NCI-H1092 treated with DMSO at 0.1 percent for 48 hours (cell line): ENCODE measurements at regions not wholly inside any gene's neighbourhood (a gene's known extent, or its start where the extent isn't known, plus 50 kb on each side); places are given as distances from the start of the nearest gene placed in this dataset.

Experiments used
- DNase-seq: peaks from one replicate; lab custom pipeline; 2025; lab: John Stamatoyannopoulos, UW

DNA sequence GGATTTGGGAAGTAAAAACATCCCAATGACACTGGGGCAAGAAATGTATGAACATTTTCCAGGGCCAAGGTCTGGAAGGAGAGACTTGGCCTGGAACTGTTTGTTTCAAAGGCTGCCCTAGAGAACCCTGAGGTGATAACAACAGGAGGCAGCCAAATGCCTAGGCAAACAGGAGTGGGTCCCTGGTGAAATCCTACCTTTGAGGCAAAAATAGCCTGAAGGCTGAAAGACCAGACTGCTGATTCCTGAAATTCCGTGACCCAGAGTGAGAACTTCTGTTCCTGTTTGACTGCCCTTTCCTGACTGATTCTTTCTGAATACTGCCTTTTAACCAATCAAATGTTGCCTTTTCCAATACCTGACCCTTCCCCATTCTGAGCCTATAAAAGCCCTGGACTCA lies 196.4 kb downstream of the NSUN3 start:
- no peak for DNase-seq

DNA sequence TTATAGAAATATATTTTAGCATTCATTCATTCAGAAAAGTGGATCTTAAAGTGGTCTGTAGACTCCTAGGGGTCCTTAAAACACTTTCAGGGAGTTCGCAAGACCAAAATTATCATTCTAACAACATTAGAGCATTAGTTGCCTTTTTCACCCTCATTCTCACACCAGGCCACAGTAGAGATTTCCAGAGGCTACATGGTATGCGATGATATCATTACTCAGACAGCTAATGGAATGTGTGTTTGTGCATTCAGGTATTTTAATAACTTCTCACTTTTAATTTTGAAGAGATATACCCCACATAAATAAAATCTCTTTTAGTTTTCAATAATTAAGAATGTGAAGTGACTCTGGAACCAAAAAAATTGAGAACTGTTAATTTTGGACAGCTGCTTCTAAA lies 206.9 kb downstream of the NSUN3 start:
- no peak for DNase-seq

DNA sequence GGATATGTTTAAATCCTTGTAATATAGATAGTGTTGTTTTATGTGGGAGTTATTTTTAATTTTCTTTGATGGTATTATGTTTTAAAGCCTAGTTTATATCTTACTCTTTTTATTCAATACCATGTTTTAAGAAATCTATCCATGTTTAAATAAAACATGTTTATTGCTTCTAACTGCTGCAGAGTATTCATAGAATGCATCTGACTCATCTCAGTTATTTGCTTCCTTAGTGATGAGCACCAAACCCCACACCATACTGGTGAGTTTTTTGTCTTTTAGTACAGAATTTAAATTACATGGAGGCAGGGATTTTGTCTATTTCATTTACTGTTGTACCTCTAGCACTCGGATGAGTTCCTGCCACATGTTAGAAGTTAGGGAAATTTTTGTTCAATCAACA lies 209.2 kb downstream of the NSUN3 start:
- no peak for DNase-seq

DNA sequence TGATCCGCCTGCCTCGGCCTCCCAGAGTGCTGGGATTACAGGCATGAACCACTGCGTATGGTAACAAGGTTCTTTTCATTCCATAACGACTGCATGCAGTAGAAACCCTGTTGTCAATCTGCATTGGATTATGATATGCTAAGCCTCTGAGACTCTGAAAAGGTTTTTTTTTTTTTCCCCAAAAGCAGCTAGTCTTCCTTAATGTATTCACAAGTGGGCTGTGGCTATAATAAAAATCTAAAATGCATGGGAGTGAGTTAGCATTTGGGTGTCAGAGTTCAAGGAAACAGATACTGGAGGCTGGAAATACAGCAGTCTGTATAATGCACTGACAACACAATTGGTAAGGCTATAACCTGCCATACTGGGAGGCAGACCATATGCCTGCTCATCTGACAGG lies 218.1 kb downstream of the NSUN3 start:
- DNase-seq = no peak

DNA sequence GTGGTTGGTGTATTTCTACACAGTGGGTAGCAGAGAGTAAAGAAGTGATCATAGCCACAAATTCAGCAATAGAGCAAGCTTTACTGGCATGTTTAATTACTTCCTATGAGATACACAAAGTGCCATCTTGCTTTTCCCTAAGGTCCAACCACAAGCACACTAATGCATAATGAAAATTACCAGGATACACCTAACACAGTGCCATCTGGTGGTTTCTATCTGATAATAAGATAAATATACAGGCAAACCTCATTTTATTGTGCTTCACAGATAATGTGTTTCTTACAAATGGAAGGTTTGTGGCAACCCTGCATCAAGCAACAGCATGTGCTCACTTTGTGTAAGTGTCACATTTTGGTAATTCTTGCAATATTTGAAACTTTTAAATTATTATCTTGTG lies 223.0 kb downstream of the NSUN3 start:
- DNase-seq = no peak

DNA sequence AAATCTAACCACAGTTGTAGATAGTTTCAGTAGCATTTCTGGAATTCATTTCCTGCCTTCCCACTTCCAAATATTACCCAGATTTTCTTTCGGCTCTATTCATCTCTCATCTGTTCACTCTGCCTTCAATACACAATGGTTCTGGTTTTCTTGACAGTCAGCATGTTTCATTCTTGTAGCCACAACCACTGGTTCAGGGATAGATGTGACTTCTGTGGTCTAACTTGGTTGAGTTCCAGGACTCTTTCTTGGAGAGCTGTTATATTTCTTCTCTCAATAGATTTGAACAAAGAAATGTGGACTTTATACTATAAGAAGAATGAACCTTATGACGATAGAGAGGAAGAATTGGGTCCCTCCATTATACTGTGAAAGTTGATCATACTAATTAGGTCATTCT lies 228.8 kb downstream of the NSUN3 start:
- DNase-seq = no peak

GRCh38 chr3:94292151-94292550 lies 229.3 kb downstream of the NSUN3 start:
- DNase-seq = no peak

GRCh38 chr3:94293793-94294195 lies 230.9 kb downstream of the NSUN3 start:
- DNase-seq = no peak

- DNase-seq = no peak
These were observed 231.9 kb downstream of the NSUN3 start for GRCh38 chr3:94294806-94295205.

DNA sequence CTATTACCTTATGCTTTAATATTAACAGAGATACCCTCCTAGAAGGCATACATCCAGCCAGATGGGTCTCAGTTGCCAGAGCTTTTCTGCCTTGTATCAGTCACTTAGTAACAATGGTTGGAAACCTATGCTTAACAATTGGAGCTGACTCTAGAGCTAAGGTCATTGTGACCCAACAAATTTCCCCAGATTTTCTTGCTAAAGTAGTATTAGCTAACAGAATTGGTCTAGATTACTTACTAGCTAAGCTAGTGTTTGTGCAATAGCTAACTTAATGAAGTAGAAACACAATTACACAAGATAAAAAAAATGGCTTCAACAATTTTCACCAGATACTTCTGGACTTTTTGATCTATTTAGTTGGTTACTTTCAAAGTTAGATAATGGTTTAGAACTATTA lies 236.9 kb downstream of the NSUN3 start:
- no peak for DNase-seq

- no peak for DNase-seq
These were observed 238.5 kb downstream of the NSUN3 start for GRCh38 chr3:94301366-94301765.

DNA sequence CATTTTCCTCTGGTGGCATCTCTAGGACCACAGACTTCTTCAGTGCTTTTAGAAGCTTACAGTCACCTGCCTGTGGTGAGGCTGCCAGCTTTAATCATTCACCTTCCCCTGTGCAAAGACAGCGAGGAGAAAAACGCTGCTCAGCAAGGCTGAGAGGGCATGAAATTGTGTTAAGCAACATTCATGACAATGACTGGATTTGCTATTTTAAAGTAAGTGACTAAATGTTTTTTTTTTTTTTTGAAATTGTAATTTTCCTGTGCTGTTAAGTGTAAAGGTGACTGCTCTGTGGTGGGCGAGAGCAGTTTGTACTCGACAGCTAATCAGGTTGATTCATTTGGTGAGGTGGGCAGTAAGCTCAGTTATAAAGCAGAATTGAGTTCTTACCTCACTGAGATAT lies 240.4 kb downstream of the NSUN3 start:
- DNase-seq = no peak

- DNase-seq = no peak
These were observed 241.0 kb downstream of the NSUN3 start for GRCh38 chr3:94303897-94304296.

GRCh38 chr3:94304954-94305353 lies 242.1 kb downstream of the NSUN3 start:
- no peak for DNase-seq

GRCh38 chr3:94305835-94306611 lies 243.2 kb downstream of the NSUN3 start:
- DNase-seq = no peak

GRCh38 chr3:94307588-94307987 lies 244.7 kb downstream of the NSUN3 start:
- DNase-seq = no peak

DNA sequence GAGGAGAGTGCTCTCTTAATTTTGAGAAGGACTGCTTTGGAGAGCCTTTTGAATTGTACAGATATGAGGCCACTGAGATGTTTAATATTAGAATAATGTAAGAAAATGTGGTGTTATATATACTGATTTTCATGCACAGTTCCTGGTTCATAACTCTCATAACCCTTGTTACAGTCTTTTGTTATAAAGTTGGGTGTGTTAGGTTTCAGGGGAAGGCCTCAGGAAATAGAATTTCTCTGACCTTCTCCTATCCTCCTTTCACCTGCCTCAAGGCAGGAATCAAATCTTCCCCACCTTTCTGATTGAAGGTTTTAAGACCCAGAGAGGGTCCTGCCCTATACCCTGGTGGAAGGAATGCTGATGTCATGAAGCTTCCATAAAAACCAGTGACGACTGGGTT lies 245.9 kb downstream of the NSUN3 start:
- DNase-seq = no peak

DNA sequence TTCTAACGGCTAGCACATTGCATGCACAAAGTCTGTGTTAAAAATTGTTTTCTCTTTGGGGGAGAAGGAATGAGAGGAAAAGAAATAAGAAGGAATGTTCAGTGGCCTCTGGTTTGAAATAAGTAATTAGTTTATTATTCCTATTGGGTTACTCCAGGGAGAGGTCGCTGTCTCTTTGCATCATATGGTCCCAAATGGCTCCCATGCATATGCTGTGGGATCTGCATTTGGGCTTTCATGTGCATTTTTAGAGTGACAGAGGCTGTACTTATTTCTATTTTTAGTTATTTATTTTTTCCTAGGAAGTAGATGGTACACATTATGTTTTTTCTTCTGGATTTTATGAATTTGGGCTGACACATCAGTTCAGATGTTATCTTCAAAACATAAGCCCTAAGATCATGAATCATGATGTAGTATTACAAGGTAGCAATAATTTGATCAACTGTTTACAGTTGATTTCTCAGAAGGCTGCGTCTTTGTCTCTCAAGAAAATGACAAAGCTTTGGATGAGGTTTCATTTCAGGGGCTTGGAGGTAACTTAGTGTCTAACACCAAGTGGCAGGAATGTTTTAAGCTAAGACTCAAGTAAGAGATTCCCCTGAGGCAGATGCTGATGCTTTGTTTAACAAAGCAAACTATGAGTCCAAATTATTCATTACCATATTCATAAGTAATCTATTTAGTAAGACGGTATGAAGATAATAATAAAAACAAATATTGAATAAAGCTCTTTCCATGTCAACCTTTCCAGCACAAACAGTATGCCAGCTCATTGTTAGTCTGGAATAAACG lies 247.7 kb downstream of the NSUN3 start:
- DNase-seq = no peak

DNA sequence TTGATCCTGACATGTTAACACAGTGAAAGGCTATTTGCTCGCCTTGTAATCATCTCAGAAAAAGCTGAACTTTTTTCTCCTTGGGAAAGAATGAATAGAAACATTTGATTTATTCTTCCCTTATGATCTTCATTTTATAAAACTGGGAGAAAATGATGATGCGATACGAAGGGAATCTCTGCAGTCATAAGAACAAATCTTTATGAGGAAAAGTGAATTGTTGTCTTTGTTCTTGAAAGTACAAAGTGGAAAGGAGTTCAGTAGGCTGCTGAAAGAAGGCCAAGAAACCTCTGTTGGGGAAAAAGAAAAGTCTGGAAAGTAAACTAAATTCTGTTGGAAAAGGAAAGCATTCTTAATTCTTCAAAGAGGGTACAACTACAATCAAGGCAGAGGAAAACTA lies 248.8 kb downstream of the NSUN3 start:
- no peak for DNase-seq

- no peak for DNase-seq
These were observed 251.5 kb downstream of the NSUN3 start for GRCh38 chr3:94314218-94314883.

GRCh38 chr3:94317017-94317416 lies 254.2 kb downstream of the NSUN3 start:
- DNase-seq = no peak

DNA sequence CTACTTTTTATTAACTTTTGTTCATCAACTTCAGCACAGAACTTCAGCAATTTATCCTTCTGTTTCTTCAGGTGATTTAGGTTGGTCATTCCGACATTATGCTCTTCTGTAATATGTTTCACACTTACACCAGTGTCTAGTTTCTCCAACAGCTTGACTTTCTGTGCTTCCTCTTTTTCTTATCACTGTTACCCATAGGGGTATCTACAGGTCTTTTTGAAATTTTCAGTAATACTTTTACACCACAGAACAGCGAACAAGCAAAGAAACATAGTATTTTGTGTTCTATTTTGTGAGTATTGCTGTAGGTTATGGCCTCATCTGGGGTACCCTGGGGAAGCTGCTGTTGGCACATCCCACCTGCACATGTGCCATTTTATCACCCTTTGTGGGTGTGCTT lies 260.7 kb downstream of the NSUN3 start:
- no peak for DNase-seq

- no peak for DNase-seq
These were observed 269.0 kb downstream of the NSUN3 start for GRCh38 chr3:94331831-94332230.
